PC-3 (cell line): ENCODE measurements at regions not wholly inside any gene's neighbourhood (a gene's known extent, or its start where the extent isn't known, plus 50 kb on each side); places are given as distances from the start of the nearest gene placed in this dataset.

Experiments
- ATAC-seq: fragments of 200-7000 bp; cut with Tn5 transposase; 2 replicates; pipeline ENCODE4 v1.9.1; 2020; ENCODE audit warnings: mild to moderate bottlenecking, moderate library complexity
- BruUV-seq: library from RNA; stranded (reverse); fragments of 400-500 nt; replicated peaks from 2 replicates; lab custom pipeline; 2021; lab: Mats Ljungman, UMichigan
- CTCF ChIA-PET: fragments of 300-600 bp; sonication (Branson Sonifier 250); formaldehyde crosslinking; loops from one replicate; lab custom pipeline; 2022; ENCODE audit warnings: antibody characterized with exemption; lab: Charles Lee
- POLR2A ChIA-PET: fragments of 300-600 bp; sonication (Branson Sonifier 250); formaldehyde crosslinking; loops from one replicate; lab custom pipeline; 2022; ENCODE audit warnings: antibody characterized with exemption; ENCODE audit not compliant: unreplicated experiment; lab: Charles Lee
- DNase-seq: peaks from one replicate; pipeline ENCODE4 v3.0.0-alpha.2; 2015
- H2AFZ ChIP-seq: fragments of 300-600 bp; sonication (generic); 2 replicates; pipeline ENCODE4 v1.6.0; 2016; ENCODE audit warnings: antibody characterized with exemption, low read length
- H3F3A ChIP-seq: fragments of 300-600 bp; sonication (generic); one replicate; pipeline ENCODE4 v1.6.0; 2017; ENCODE audit warnings: antibody characterized with exemption, low read length, control low read depth, mild to moderate bottlenecking; ENCODE audit not compliant: unreplicated experiment
- H3K27ac ChIP-seq: fragments of 300-600 bp; sonication (generic); 2 replicates; pipeline ENCODE4 v1.5.1; 2016; ENCODE audit warnings: mild to moderate bottlenecking, low read length
- H3K27me3 ChIP-seq: fragments of 300-600 bp; sonication (generic); 2 replicates; pipeline ENCODE4 v1.6.1; 2016; ENCODE audit warnings: low read length, mixed read lengths
- H3K36me3 ChIP-seq: fragments of 300-600 bp; sonication (generic); 2 replicates; pipeline ENCODE4 v1.6.1; 2016; ENCODE audit warnings: low read depth, mixed run types, low read length, mixed read lengths
- H3K4me1 ChIP-seq: fragments of 300-600 bp; sonication (generic); 2 replicates; pipeline ENCODE4 v1.5.1; 2016; ENCODE audit warnings: low read length; ENCODE audit not compliant: insufficient read depth
- H3K4me2 ChIP-seq: fragments of 300-600 bp; sonication (generic); 2 replicates; pipeline ENCODE4 v1.6.0; 2016; ENCODE audit warnings: low read length
- H3K4me3 ChIP-seq: fragments of 300-600 bp; sonication (generic); 2 replicates; pipeline ENCODE4 v1.5.1; 2016; ENCODE audit warnings: mild to moderate bottlenecking, low read length, mixed read lengths
- H3K79me2 ChIP-seq: fragments of 300-600 bp; sonication (generic); 2 replicates; pipeline ENCODE4 v1.6.1; 2017; ENCODE audit warnings: low read length, mixed read lengths
- H3K9ac ChIP-seq: fragments of 300-600 bp; sonication (generic); 2 replicates; pipeline ENCODE4 v1.6.0; 2016; ENCODE audit warnings: mild to moderate bottlenecking, low read length
- H3K9me2 ChIP-seq: fragments of 300-600 bp; sonication (generic); replicated peaks from 2 replicates; pipeline ENCODE4 v1.6.1; 2016; ENCODE audit warnings: mixed run types, low read length, mixed read lengths
- H3K9me3 ChIP-seq: fragments of 300-600 bp; sonication (generic); 2 replicates; pipeline ENCODE4 v1.6.1; 2016; ENCODE audit warnings: low read length, mixed read lengths
- H4K20me1 ChIP-seq: fragments of 300-600 bp; sonication (generic); 2 replicates; pipeline ENCODE4 v1.6.1; 2016; ENCODE audit warnings: low read length, mixed read lengths
- CTCF ChIP-seq: fragments of 300-600 bp; sonication (generic); conservative IDR thresholded peaks from 2 replicates; pipeline ENCODE4 v1.5.1; 2017; ENCODE audit warnings: antibody characterized with exemption, low read depth, mild to moderate bottlenecking, low read length
- EZH2 ChIP-seq: fragments of 300-600 bp; sonication (generic); IDR thresholded peaks from one replicate; pipeline ENCODE4 v1.6.1; 2017; ENCODE audit warnings: antibody characterized with exemption, mild to moderate bottlenecking, low read length; ENCODE audit not compliant: unreplicated experiment
- EZH2phosphoT487 ChIP-seq: fragments of 300-600 bp; sonication (generic); IDR thresholded peaks from 2 replicates; pipeline ENCODE4 v1.6.1; 2018; ENCODE audit warnings: mild to moderate bottlenecking, antibody characterized with exemption, low read length, borderline replicate concordance
- intact Hi-C: fragments of 100-400 bp; cut with micrococcal nuclease; formaldehyde crosslinking; loops from 2 replicates; pipeline ENCODE4 v1.9.0; 2023

GRCh38 chr10:33746186-33746585 is 411.7 kb upstream of the NRP1 start:
- no TSS peak for BruUV-seq
- CTCF ChIA-PET, result no interaction called here
- Histone ChIP-seq H3K4me3 (no peak overlapping the region), H3K36me3 (no peaks in the 10 kb centered on the region), H2AFZ (no peak overlapping the region), H3K4me2 (no peak overlapping the region), H3F3A (no peaks in the 10 kb centered on the region), H3K27me3 (no peaks in the 10 kb centered on the region), H4K20me1 (no peaks in the 10 kb centered on the region), H3K4me1 (no peaks in the 10 kb centered on the region), H3K27ac (no peak overlapping the region), H3K9ac (no peak overlapping the region), H3K9me2 (peaks cover 11% of the 10 kb centered on the region; the same call in 1 of the 2 replicates), H3K9me3 (no peaks in the 10 kb centered on the region), H3K79me2 (no peaks in the 10 kb centered on the region)
- intact Hi-C loops, result no loop called here
- TF ChIP-seq CTCF (no peak), EZH2phosphoT487 (no peak), EZH2 (no peak)
- DNase-seq (no peak), ATAC-seq (no peak)
- POLR2A ChIA-PET, result interaction anchor here (0.7 kb wide), 1 partner anchor 18 kb away, joined by 4 read pairs; no protein-coding TSS in a partner anchor

GRCh38 chr10:33743429-33743857 is 409.0 kb upstream of the NRP1 start:
- Histone ChIP-seq H3K36me3 (no peaks in the 10 kb centered on the region), H3K4me1 (no peaks in the 10 kb centered on the region), H4K20me1 (no peaks in the 10 kb centered on the region), H3K9ac (no peak overlapping the region), H3F3A (no peaks in the 10 kb centered on the region), H3K4me2 (no peak overlapping the region), H2AFZ (no peak overlapping the region), H3K27me3 (no peaks in the 10 kb centered on the region), H3K9me2 (no peaks in the 10 kb centered on the region), H3K4me3 (no peak overlapping the region), H3K9me3 (no peaks in the 10 kb centered on the region), H3K79me2 (no peaks in the 10 kb centered on the region), H3K27ac (no peak overlapping the region)
- CTCF ChIA-PET, result no interaction called here
- intact Hi-C loops, result no loop called here
- POLR2A ChIA-PET, result no interaction called here
- BruUV-seq, result no TSS peak
- TF ChIP-seq CTCF (no peak), EZH2 (no peak), EZH2phosphoT487 (no peak)
- DNase-seq (no peak), ATAC-seq (no peak)

- no peaks in the 10 kb centered on the region for H3K9me3 ChIP-seq
- no peak overlapping the region for H2AFZ ChIP-seq
- DNase-seq (no peak), ATAC-seq (no peak)
- no peak overlapping the region for H3K4me3 ChIP-seq
- POLR2A ChIA-PET, result interaction anchor here (0.6 kb wide), 1 partner anchor 521 kb away, joined by 13 read pairs; no protein-coding TSS in a partner anchor
- no TSS peak for BruUV-seq
- H3K36me3 ChIP-seq, result no peaks in the 10 kb centered on the region
- no peaks in the 10 kb centered on the region for H3K79me2 ChIP-seq
- H3F3A ChIP-seq, result no peaks in the 10 kb centered on the region
- CTCF ChIA-PET, result no interaction called here
- H4K20me1 ChIP-seq, result no peaks in the 10 kb centered on the region
- no peaks in the 10 kb centered on the region for H3K9me2 ChIP-seq
- no peak overlapping the region for H3K4me2 ChIP-seq
- H3K27me3 ChIP-seq, result no peaks in the 10 kb centered on the region
- peaks cover 14% of the 10 kb centered on the region for H3K4me1 ChIP-seq
- H3K9ac ChIP-seq, result no peak overlapping the region
- intact Hi-C loops, result loop anchor here (5.0 kb wide), 1 partner anchor 402 kb away; no protein-coding TSS in a partner anchor
- H3K27ac ChIP-seq, result no peak overlapping the region
- no peak for TF ChIP-seq CTCF
- TF ChIP-seq EZH2phosphoT487, result no peak
- TF ChIP-seq EZH2, result no peak
These were observed 404.6 kb upstream of the NRP1 start for GRCh38 chr10:33739031-33739430.
